22Rv1 (cell line): ENCODE measurements at regions not wholly inside any gene's neighbourhood (a gene's known extent, or its start where the extent isn't known, plus 50 kb on each side); places are given as distances from the start of the nearest gene placed in this dataset.

Source experiments
- H3K27ac ChIP-seq: fragments of 450-650 bp; 2 replicates; pipeline ENCODE4 v1.5.1; 2017
- ZFX ChIP-seq: fragments of 450-650 bp; IDR thresholded peaks from 2 replicates; pipeline ENCODE4 v1.6.1; 2017; ENCODE audit warnings: antibody characterized with exemption, borderline replicate concordance
- TF ChIP-seq, protein P1 (sequence below): fragments of 450-650 bp; IDR thresholded peaks from 2 replicates; pipeline ENCODE4 v1.5.1; 2017; ENCODE audit warnings: mild to moderate bottlenecking

DNA sequence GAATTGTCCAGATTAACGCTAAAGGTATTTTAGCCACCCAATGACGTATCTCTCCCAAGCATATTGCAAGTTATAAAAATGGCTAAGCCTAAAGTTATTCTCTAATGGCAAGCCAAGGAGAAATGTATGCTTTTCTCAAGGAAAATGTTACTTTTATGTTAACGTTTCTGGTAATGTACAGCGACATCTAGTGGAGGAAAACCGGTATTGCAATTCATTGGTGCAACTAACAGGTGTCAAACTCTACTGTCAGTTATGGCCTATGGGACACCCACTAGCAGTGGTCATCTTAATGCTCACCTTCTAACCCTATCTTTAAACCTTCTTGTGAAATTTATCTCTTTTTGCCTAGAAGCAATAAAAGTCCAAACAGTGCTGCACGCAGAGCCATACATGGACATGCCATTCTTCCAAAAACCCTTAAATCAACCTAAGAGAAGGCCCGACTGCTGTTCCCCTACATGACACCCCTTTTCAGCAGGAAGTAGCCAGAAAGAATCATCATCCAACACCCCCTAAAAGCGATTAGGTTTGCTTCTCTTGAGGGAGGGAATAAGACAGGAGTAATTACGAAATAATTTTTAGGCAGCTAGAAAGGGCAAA, 68.7 kb upstream of the LRIF1 start:
- no peak overlapping the region for H3K27ac ChIP-seq
- no peak for TF ChIP-seq ZFX
- TF ChIP-seq, protein P1, sequence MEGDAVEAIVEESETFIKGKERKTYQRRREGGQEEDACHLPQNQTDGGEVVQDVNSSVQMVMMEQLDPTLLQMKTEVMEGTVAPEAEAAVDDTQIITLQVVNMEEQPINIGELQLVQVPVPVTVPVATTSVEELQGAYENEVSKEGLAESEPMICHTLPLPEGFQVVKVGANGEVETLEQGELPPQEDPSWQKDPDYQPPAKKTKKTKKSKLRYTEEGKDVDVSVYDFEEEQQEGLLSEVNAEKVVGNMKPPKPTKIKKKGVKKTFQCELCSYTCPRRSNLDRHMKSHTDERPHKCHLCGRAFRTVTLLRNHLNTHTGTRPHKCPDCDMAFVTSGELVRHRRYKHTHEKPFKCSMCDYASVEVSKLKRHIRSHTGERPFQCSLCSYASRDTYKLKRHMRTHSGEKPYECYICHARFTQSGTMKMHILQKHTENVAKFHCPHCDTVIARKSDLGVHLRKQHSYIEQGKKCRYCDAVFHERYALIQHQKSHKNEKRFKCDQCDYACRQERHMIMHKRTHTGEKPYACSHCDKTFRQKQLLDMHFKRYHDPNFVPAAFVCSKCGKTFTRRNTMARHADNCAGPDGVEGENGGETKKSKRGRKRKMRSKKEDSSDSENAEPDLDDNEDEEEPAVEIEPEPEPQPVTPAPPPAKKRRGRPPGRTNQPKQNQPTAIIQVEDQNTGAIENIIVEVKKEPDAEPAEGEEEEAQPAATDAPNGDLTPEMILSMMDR: peak; percentile 88

DNA sequence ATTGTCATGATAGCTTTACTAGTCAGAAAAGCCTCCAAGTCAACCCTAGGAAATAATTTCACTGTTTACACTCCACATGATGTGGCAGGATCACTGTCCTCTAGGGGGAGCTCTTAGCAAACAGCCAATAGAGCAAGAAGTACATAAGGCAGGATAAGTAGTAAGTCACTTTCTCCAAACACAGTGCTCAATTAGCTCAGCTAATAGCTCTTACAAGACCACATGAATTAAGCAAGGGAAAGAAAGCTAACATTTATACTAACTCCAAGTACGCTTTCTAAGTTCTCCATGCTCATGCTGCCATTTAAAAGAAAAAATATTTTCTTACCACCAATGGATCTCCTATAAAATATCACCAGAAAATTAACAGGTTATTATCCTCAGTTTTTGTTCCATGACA, 66.9 kb upstream of the LRIF1 start:
- H3K27ac ChIP-seq: no peak overlapping the region
- no peak for TF ChIP-seq ZFX
- TF ChIP-seq, protein P1: peak; percentile 92

DNA sequence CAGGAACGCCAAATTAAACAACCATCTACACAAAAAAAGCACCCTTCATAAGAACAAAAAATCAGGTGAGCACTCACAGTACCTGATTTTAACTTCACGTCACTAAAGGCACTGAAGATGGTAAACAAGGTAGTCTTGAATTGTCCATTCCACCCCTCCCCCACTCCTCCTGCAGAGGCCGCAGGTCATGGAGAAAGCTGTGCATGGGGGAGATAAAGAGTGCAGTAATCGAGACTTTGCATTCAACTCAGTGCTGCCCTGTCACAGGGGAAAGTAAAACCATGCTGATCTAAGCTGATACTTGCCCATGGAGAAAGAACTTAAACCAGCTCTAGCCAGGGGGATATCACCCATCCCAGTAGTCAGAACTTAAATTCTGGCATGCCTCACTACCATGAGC, 61.4 kb upstream of the LRIF1 start:
- no peak overlapping the region for H3K27ac ChIP-seq
- TF ChIP-seq, protein P1: no peak
- TF ChIP-seq ZFX: no peak

DNA sequence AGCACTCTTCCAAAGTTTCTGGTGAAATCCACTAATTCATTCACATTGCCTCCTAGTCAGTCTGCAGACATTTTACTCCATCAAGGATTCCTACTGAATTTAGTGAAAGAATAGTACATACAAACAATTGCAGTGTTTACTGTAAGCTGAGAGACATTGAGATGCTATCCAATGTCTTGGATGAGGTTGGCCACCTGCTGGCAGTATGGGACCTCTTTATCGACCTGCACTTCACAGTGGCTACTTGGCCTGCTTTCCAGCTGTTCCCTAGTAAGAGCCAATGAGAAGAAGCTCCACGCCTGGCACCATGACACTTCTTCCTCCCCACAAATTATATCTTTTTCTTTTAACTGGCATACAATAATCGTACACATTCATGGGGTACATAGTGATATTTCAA, 51.5 kb upstream of the LRIF1 start:
- TF ChIP-seq, protein P1: no peak
- no peak for TF ChIP-seq ZFX
- H3K27ac ChIP-seq: no peak overlapping the region
